ENCODE measurements at regions not wholly inside any gene's neighbourhood (a gene's known extent, or its start where the extent isn't known, plus 50 kb on each side); places are given as distances from the start of the nearest gene placed in this dataset.

DNA sequence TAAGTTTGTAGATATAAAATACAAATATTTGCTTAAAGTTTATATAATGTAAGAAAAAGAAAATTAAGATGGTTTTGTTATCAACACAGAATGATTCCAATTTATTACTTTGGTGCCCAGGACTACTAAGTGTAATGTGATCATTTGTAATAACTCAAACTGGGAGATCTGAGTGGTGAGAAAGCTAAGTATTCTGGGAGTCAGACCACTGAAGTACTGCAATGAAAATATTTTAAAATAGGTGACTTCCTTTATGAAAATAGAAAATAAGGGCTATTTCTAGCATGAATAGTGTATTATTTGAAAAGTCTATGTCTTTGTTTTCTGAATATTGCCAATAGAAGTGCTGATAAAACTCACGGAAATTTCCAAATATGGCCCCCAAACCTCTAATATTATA is 305.6 kb upstream of the MAN1A1 start:
- no peak overlapping the region for H3K9ac ChIP-seq (ENCODE audit: extremely low read depth, low read length, poor library complexity, severe bottlenecking)
- 100% methylated on average over 1 of the region's 1 CpG; no CpG with 5 or more reads in 1 of the 2 experiments for WGBS, 2 experiments (ENCODE audit: insufficient coverage in 1 of 2, insufficient read length in 1 of 2)
- H3K9me3 ChIP-seq (ENCODE audit: control insufficient read depth, low read length), result no peaks in the 10 kb centered on the region
- H3K36me3 ChIP-seq (ENCODE audit: control insufficient read depth, insufficient read depth, low read length), result no peaks in the 10 kb centered on the region
- H3K27ac ChIP-seq (ENCODE audit: low read depth, low read length), result no peak overlapping the region
- no peaks in the 10 kb centered on the region for H3K36me3 Mint-ChIP-seq (ENCODE audit: low read depth)
- H3K27ac Mint-ChIP-seq, result no peak overlapping the region
- no peak overlapping the region for H3K4me3 Mint-ChIP-seq
- no peaks in the 10 kb centered on the region for H3K27me3 Mint-ChIP-seq (ENCODE audit: insufficient read depth)
- no peak overlapping the region for H3K4me3 ChIP-seq (ENCODE audit: low read length)
- DNase-seq, result no peak
- TF ChIP-seq, protein P1, sequence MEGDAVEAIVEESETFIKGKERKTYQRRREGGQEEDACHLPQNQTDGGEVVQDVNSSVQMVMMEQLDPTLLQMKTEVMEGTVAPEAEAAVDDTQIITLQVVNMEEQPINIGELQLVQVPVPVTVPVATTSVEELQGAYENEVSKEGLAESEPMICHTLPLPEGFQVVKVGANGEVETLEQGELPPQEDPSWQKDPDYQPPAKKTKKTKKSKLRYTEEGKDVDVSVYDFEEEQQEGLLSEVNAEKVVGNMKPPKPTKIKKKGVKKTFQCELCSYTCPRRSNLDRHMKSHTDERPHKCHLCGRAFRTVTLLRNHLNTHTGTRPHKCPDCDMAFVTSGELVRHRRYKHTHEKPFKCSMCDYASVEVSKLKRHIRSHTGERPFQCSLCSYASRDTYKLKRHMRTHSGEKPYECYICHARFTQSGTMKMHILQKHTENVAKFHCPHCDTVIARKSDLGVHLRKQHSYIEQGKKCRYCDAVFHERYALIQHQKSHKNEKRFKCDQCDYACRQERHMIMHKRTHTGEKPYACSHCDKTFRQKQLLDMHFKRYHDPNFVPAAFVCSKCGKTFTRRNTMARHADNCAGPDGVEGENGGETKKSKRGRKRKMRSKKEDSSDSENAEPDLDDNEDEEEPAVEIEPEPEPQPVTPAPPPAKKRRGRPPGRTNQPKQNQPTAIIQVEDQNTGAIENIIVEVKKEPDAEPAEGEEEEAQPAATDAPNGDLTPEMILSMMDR (conservative IDR thresholded peaks at IDR 0.05), result no peak
- peaks cover 22% of the 10 kb centered on the region for H3K4me1 Mint-ChIP-seq
- no peaks in the 10 kb centered on the region for H3K9me3 Mint-ChIP-seq
- no peaks in the 10 kb centered on the region for H3K27me3 ChIP-seq (ENCODE audit: control insufficient read depth, insufficient read depth, low read length, poor library complexity, severe bottlenecking)
- peaks cover 4% of the 10 kb centered on the region for H3K4me1 ChIP-seq (ENCODE audit: control insufficient read depth, insufficient read depth, low read length)

DNA sequence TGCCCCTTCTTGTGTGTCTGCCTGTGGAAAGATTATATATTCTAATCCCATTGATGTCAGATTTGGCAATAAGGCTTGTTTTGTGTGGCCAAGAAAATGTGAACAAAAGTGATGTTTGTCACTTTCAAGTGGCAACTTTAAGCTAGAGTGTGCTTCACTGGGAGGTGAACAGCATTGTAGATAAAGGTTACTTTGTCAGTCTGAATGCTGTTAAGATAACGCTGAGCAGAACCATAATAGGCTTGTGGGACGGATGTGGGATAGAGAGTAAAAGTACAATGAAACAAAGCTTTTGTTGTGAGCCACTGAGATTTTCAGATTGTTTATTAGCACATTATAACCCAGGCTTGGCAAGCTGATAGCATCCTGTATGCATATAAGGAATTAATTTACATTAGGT is 303.8 kb upstream of the MAN1A1 start:
- Histone ChIP-seq H3K9ac (ENCODE audit: extremely low read depth, low read length, poor library complexity, severe bottlenecking) (no peak overlapping the region), H3K27me3 (ENCODE audit: control insufficient read depth, insufficient read depth, low read length, poor library complexity, severe bottlenecking) (no peaks in the 10 kb centered on the region), H3K4me3 (ENCODE audit: low read length) (no peak overlapping the region), H3K27ac (ENCODE audit: low read depth, low read length) (no peak overlapping the region), H3K36me3 (ENCODE audit: control insufficient read depth, insufficient read depth, low read length) (no peaks in the 10 kb centered on the region), H3K9me3 (ENCODE audit: control insufficient read depth, low read length) (no peaks in the 10 kb centered on the region), H3K4me1 (ENCODE audit: control insufficient read depth, insufficient read depth, low read length) (peaks cover 3% of the 10 kb centered on the region)
- no peak overlapping the region for H3K4me3 Mint-ChIP-seq
- peaks cover 22% of the 10 kb centered on the region for H3K4me1 Mint-ChIP-seq
- TF ChIP-seq, protein P1 (conservative IDR thresholded peaks at IDR 0.05), result no peak
- WGBS, 2 experiments (ENCODE audit: insufficient coverage in 1 of 2, insufficient read length in 1 of 2), result 45 to 54% methylated on average over 2 of the region's 2 CpGs
- no peak for DNase-seq
- no peaks in the 10 kb centered on the region for H3K27me3 Mint-ChIP-seq (ENCODE audit: insufficient read depth)
- no peaks in the 10 kb centered on the region for H3K9me3 Mint-ChIP-seq
- no peaks in the 10 kb centered on the region for H3K36me3 Mint-ChIP-seq (ENCODE audit: low read depth)
- H3K27ac Mint-ChIP-seq, result no peak overlapping the region

DNA sequence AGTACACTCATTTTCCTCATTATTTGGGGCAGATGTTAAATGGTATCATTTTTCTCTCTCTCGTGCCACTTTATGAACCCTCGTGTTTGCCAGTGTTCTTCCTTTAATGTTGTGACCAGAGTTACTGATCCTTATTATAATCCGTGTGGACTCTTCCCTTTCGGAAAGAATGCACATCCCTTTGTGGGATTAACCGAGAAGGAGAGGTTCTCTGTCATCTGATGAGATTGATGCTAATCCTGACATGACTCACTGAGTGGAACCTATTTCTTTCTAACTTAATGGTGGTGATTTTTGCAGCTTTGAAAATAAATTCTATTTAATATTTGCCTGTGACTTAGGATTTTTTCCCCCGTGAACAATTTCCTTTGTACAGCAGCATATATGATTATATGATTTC is 300.0 kb upstream of the MAN1A1 start:
- H3K27me3 Mint-ChIP-seq (ENCODE audit: insufficient read depth), result no peaks in the 10 kb centered on the region
- no peak for DNase-seq
- no peaks in the 10 kb centered on the region for H3K27me3 ChIP-seq (ENCODE audit: control insufficient read depth, insufficient read depth, low read length, poor library complexity, severe bottlenecking)
- H3K27ac ChIP-seq (ENCODE audit: low read depth, low read length), result no peak overlapping the region
- TF ChIP-seq, protein P1 (conservative IDR thresholded peaks at IDR 0.05), result no peak
- H3K36me3 ChIP-seq (ENCODE audit: control insufficient read depth, insufficient read depth, low read length), result no peaks in the 10 kb centered on the region
- 88 to 94% methylated on average over 4 to 6 of the region's 6 CpGs for WGBS, 2 experiments (ENCODE audit: insufficient coverage in 1 of 2, insufficient read length in 1 of 2)
- no peaks in the 10 kb centered on the region for H3K9me3 Mint-ChIP-seq
- H3K4me1 Mint-ChIP-seq, result peaks cover 20% of the 10 kb centered on the region
- H3K4me3 Mint-ChIP-seq, result no peak overlapping the region
- no peaks in the 10 kb centered on the region for H3K9me3 ChIP-seq (ENCODE audit: control insufficient read depth, low read length)
- H3K4me3 ChIP-seq (ENCODE audit: low read length), result no peak overlapping the region
- no peaks in the 10 kb centered on the region for H3K36me3 Mint-ChIP-seq (ENCODE audit: low read depth)
- no peak overlapping the region for H3K9ac ChIP-seq (ENCODE audit: extremely low read depth, low read length, poor library complexity, severe bottlenecking)
- H3K4me1 ChIP-seq (ENCODE audit: control insufficient read depth, insufficient read depth, low read length), result no peaks in the 10 kb centered on the region
- H3K27ac Mint-ChIP-seq, result no peak overlapping the region
